ENCODE measurements at regions not wholly inside any gene's neighbourhood (a gene's known extent, or its start where the extent isn't known, plus 50 kb on each side); places are given as distances from the start of the nearest gene placed in this dataset.

GRCh38 chr3:40872258-40872920, 326.9 kb upstream of the CTNNB1 start:
- no peak overlapping the region for H3K4me3 ChIP-seq
- no peaks in the 10 kb centered on the region for H3K27me3 ChIP-seq
- intact Hi-C loops (cut with DNase I; ENCODE audit: low total_unique reads) = no loop called here
- H3K27ac ChIP-seq = no peak overlapping the region
- no peak for TF ChIP-seq POLR2A (IDR thresholded peaks at IDR 0.05)
- no peak for TF ChIP-seq CTCF (IDR thresholded peaks at IDR 0.05)
- no peaks in the 10 kb centered on the region for H3K36me3 ChIP-seq (ENCODE audit: low read depth, missing control alignments)
- 83 to 84% methylated on average over 6 of the region's 6 CpGs for WGBS, 2 donors
- peaks cover 6% of the 10 kb centered on the region for H3K4me1 ChIP-seq
- H3K9me3 ChIP-seq = no peaks in the 10 kb centered on the region
- no peak for DNase-seq

GRCh38 chr3:40873476-40873875, 325.8 kb upstream of the CTNNB1 start:
- intact Hi-C loops (cut with DNase I; ENCODE audit: low total_unique reads) = no loop called here
- WGBS, 2 donors = 72 to 73% methylated on average over 2 of the region's 2 CpGs
- no peak for DNase-seq
- no peaks in the 10 kb centered on the region for H3K27me3 ChIP-seq
- no peak overlapping the region for H3K4me3 ChIP-seq
- no peaks in the 10 kb centered on the region for H3K9me3 ChIP-seq
- TF ChIP-seq CTCF (IDR thresholded peaks at IDR 0.05) (no peak), POLR2A (IDR thresholded peaks at IDR 0.05) (no peak)
- no peak overlapping the region for H3K27ac ChIP-seq
- no peaks in the 10 kb centered on the region for H3K36me3 ChIP-seq (ENCODE audit: low read depth, missing control alignments)
- peaks cover 11% of the 10 kb centered on the region for H3K4me1 ChIP-seq

GRCh38 chr3:40873934-40874699, 325.2 kb upstream of the CTNNB1 start:
- no peaks in the 10 kb centered on the region for H3K9me3 ChIP-seq
- WGBS, 2 donors = 85 to 90% methylated on average over 6 of the region's 6 CpGs
- H3K4me1 ChIP-seq = peaks cover 18% of the 10 kb centered on the region
- H3K36me3 ChIP-seq (ENCODE audit: low read depth, missing control alignments) = no peaks in the 10 kb centered on the region
- DNase-seq = no peak
- intact Hi-C loops (cut with DNase I; ENCODE audit: low total_unique reads) = no loop called here
- no peaks in the 10 kb centered on the region for H3K27me3 ChIP-seq
- no peak overlapping the region for H3K27ac ChIP-seq
- TF ChIP-seq POLR2A (IDR thresholded peaks at IDR 0.05) (no peak), CTCF (IDR thresholded peaks at IDR 0.05) (no peak)
- H3K4me3 ChIP-seq = no peak overlapping the region

GRCh38 chr3:40875581-40875980, 323.7 kb upstream of the CTNNB1 start:
- no peak overlapping the region for H3K27ac ChIP-seq
- no peaks in the 10 kb centered on the region for H3K27me3 ChIP-seq
- intact Hi-C loops (cut with DNase I; ENCODE audit: low total_unique reads) = no loop called here
- peaks cover 22% of the 10 kb centered on the region for H3K4me1 ChIP-seq
- no peak overlapping the region for H3K4me3 ChIP-seq
- WGBS, 2 donors = 88 to 100% methylated on average over 1 of the region's 1 CpG
- DNase-seq = no peak
- no peaks in the 10 kb centered on the region for H3K36me3 ChIP-seq (ENCODE audit: low read depth, missing control alignments)
- H3K9me3 ChIP-seq = no peaks in the 10 kb centered on the region
- no peak for TF ChIP-seq POLR2A (IDR thresholded peaks at IDR 0.05)
- no peak for TF ChIP-seq CTCF (IDR thresholded peaks at IDR 0.05)

Measured in testis (tissue), 2 donors.